ENCODE measurements at regions not wholly inside any gene's neighbourhood (a gene's known extent, or its start where the extent isn't known, plus 50 kb on each side); places are given as distances from the start of the nearest gene placed in this dataset.

DNA sequence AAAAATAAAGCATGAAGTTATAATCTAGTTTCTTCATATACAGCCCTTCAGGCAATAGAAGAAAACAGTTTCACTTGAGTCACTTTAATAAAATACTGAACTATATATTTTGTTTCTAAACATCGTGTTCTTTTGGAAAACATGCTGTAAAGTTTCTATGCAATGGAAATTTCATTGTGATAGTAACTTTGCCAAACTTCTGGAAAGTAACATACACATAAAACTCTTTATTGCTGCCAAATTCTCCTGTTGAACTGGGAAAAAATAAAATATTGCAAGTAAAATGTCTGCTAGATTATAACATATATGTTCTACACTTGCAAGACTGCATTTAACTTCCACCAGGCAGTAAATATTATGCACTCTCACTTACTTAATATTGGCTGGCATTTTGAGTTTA lies 635.4 kb downstream of the SPRY1 start:
- H3K4me3 Mint-ChIP-seq: no peak overlapping the region
- no peaks in the 10 kb centered on the region for H3K27me3 Mint-ChIP-seq
- ATAC-seq: no peak
- H3K36me3 Mint-ChIP-seq: no peaks in the 10 kb centered on the region
- H3K9me3 Mint-ChIP-seq: no peaks in the 10 kb centered on the region
- H3K4me1 Mint-ChIP-seq: no peaks in the 10 kb centered on the region
- H3K27ac Mint-ChIP-seq: no peak overlapping the region

DNA sequence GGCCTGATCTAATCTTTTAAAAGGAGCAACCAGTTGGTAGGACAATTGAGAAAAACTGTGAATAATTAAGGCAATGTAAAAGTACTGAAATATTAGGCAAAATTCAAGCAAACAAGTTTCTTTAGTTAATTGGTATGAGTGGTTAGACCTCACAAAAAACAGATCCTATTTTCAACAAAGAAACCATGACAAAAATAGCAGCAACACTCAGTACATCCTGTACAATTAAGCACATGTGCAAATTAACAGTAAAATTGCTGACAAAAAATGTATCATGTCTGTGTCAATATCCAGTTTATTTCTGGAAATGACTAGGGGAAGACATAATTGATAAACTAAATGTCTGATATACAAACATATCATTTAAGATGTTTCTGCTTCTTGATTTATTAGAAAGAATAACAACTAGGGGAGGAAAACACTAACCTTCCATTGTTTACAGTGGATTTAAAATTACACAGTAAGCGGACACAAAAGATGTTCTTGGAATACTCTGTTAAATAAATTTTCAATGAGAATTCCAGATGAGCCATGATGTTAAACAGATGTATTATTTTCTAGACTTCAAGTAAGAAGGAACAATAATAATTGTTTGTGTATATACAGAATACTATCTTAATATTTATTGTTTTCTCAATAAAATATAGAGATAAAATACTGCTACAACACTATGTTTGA lies 638.9 kb downstream of the SPRY1 start:
- Mint-ChIP-seq H3K4me3 (no peak overlapping the region), H3K36me3 (no peaks in the 10 kb centered on the region), H3K27ac (no peak overlapping the region), H3K9me3 (peaks cover 3% of the 10 kb centered on the region), H3K27me3 (no peaks in the 10 kb centered on the region), H3K4me1 (no peaks in the 10 kb centered on the region)
- no peak for ATAC-seq

GRCh38 chr4:124037236-124037635 lies 640.6 kb downstream of the SPRY1 start:
- H3K36me3 Mint-ChIP-seq: no peaks in the 10 kb centered on the region
- no peaks in the 10 kb centered on the region for H3K4me1 Mint-ChIP-seq
- peaks cover 3% of the 10 kb centered on the region for H3K9me3 Mint-ChIP-seq
- no peak overlapping the region for H3K4me3 Mint-ChIP-seq
- H3K27ac Mint-ChIP-seq: no peak overlapping the region
- no peaks in the 10 kb centered on the region for H3K27me3 Mint-ChIP-seq
- no peak for ATAC-seq

GRCh38 chr4:124044330-124044729 lies 647.7 kb downstream of the SPRY1 start:
- H3K27ac Mint-ChIP-seq: no peak overlapping the region
- H3K4me1 Mint-ChIP-seq: no peaks in the 10 kb centered on the region
- H3K9me3 Mint-ChIP-seq: peaks cover 6% of the 10 kb centered on the region
- no peak for ATAC-seq
- H3K27me3 Mint-ChIP-seq: no peaks in the 10 kb centered on the region
- no peaks in the 10 kb centered on the region for H3K36me3 Mint-ChIP-seq
- no peak overlapping the region for H3K4me3 Mint-ChIP-seq

DNA sequence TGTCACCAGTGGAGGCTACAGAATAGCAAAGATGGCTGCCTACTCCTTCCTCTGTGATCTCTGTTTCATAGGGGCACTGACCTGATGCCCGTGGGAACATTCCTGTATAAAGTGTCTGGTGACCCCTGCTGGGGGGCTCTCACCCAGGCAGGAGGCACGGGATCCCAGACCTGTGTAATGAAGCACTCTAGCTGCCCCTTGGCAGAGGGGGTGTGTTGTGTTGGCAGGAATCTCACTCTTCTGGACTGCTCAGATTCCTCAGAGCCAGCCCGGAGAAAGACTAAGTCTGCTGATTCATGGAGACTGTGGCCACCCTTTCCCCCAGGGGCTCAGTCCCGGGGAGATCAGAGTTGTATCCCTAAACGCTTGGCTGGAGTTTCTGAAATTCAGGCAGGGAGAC lies 648.3 kb downstream of the SPRY1 start:
- Mint-ChIP-seq H3K9me3 (peaks cover 3% of the 10 kb centered on the region), H3K36me3 (no peaks in the 10 kb centered on the region), H3K27ac (no peak overlapping the region), H3K27me3 (no peaks in the 10 kb centered on the region), H3K4me1 (no peaks in the 10 kb centered on the region), H3K4me3 (no peak overlapping the region)
- ATAC-seq: no peak

- ATAC-seq: no peak
- no peak overlapping the region for H3K27ac Mint-ChIP-seq
- H3K27me3 Mint-ChIP-seq: no peaks in the 10 kb centered on the region
- no peaks in the 10 kb centered on the region for H3K4me1 Mint-ChIP-seq
- H3K9me3 Mint-ChIP-seq: peaks cover 3% of the 10 kb centered on the region
- H3K36me3 Mint-ChIP-seq: no peaks in the 10 kb centered on the region
- no peak overlapping the region for H3K4me3 Mint-ChIP-seq
These were observed 649.6 kb downstream of the SPRY1 start for GRCh38 chr4:124046190-124046589.

- Mint-ChIP-seq H3K27me3 (no peaks in the 10 kb centered on the region), H3K4me3 (no peak overlapping the region), H3K9me3 (peaks cover 7% of the 10 kb centered on the region), H3K36me3 (no peaks in the 10 kb centered on the region), H3K27ac (no peak overlapping the region), H3K4me1 (no peaks in the 10 kb centered on the region)
- no peak for ATAC-seq
These were observed 657.4 kb downstream of the SPRY1 start for GRCh38 chr4:124053872-124054538.

GRCh38 chr4:124055336-124055735 lies 657.2 kb downstream of the ANKRD50 start:
- Mint-ChIP-seq H3K27ac (no peak overlapping the region), H3K4me3 (no peak overlapping the region), H3K27me3 (no peaks in the 10 kb centered on the region), H3K9me3 (peaks cover 7% of the 10 kb centered on the region), H3K4me1 (no peaks in the 10 kb centered on the region), H3K36me3 (no peaks in the 10 kb centered on the region)
- ATAC-seq: no peak

- ATAC-seq: no peak
- H3K4me3 Mint-ChIP-seq: no peak overlapping the region
- H3K36me3 Mint-ChIP-seq: no peaks in the 10 kb centered on the region
- H3K9me3 Mint-ChIP-seq: peaks cover 7% of the 10 kb centered on the region
- H3K27me3 Mint-ChIP-seq: no peaks in the 10 kb centered on the region
- no peak overlapping the region for H3K27ac Mint-ChIP-seq
- H3K4me1 Mint-ChIP-seq: no peaks in the 10 kb centered on the region
These were observed 656.6 kb downstream of the ANKRD50 start for GRCh38 chr4:124055896-124056295.

GRCh38 chr4:124060261-124060918 lies 652.1 kb downstream of the ANKRD50 start:
- no peak for ATAC-seq

DNA sequence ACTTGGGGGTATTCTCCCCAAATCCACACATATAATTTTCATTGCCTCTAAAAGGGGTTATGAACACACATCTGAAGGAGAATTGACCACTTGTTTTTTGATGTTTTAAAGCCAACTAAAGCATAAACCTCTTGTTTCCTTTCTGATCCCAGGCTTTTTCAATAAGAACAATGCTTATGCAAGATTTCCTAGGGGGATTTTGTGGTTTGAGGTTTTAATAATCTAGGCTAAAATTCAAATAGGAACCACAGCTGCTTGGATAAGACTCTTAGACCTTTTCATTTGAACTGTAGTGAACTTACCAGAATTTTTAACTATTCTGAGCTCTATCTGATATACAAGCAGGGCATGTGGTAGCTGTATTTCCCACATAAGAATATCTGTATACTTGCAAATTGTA lies 651.1 kb downstream of the ANKRD50 start:
- no peaks in the 10 kb centered on the region for H3K27me3 Mint-ChIP-seq
- no peak for ATAC-seq
- H3K4me1 Mint-ChIP-seq: no peaks in the 10 kb centered on the region
- no peaks in the 10 kb centered on the region for H3K36me3 Mint-ChIP-seq
- no peaks in the 10 kb centered on the region for H3K9me3 Mint-ChIP-seq
- no peak overlapping the region for H3K4me3 Mint-ChIP-seq
- H3K27ac Mint-ChIP-seq: no peak overlapping the region

More at GRCh38 chr4:124060261-124060918, 652.1 kb downstream of the ANKRD50 start:
- no peaks in the 10 kb centered on the region for H3K27me3 Mint-ChIP-seq
- H3K36me3 Mint-ChIP-seq: no peaks in the 10 kb centered on the region
- no peak overlapping the region for H3K4me3 Mint-ChIP-seq
- no peak overlapping the region for H3K27ac Mint-ChIP-seq
- no peaks in the 10 kb centered on the region for H3K9me3 Mint-ChIP-seq
- no peaks in the 10 kb centered on the region for H3K4me1 Mint-ChIP-seq

DNA sequence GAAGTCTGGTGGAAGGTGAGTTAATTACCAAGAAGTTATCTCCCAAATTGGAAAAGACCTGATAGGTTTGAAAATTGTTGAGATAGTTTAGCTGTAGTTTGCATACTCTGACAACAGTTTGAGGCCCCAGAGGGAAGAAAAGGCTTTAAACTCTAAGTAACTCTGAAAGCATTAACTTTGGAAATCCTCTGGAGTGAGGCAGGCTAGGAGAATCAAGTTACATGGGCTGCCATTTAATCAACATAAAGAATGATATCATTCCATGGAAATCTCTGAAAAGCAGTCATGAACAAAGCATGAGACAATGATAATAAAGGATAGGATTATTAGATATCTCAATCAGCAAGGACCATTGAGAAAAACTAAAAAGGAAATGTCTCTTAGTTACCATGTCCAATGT lies 647.1 kb downstream of the ANKRD50 start:
- Mint-ChIP-seq H3K9me3 (peaks cover 9% of the 10 kb centered on the region), H3K4me3 (no peak overlapping the region), H3K27me3 (no peaks in the 10 kb centered on the region), H3K4me1 (no peaks in the 10 kb centered on the region), H3K36me3 (no peaks in the 10 kb centered on the region), H3K27ac (no peak overlapping the region)
- no peak for ATAC-seq

- Mint-ChIP-seq H3K4me1 (no peaks in the 10 kb centered on the region), H3K4me3 (no peak overlapping the region), H3K9me3 (peaks cover 14% of the 10 kb centered on the region), H3K27me3 (no peaks in the 10 kb centered on the region), H3K27ac (no peak overlapping the region), H3K36me3 (peaks cover 4% of the 10 kb centered on the region)
- ATAC-seq: no peak
These were observed 646.6 kb downstream of the ANKRD50 start for GRCh38 chr4:124065936-124066335.

- Mint-ChIP-seq H3K27ac (no peak overlapping the region), H3K27me3 (no peaks in the 10 kb centered on the region), H3K9me3 (peaks cover 19% of the 10 kb centered on the region), H3K4me3 (no peak overlapping the region), H3K4me1 (no peaks in the 10 kb centered on the region), H3K36me3 (peaks cover 6% of the 10 kb centered on the region)
- no peak for ATAC-seq
These were observed 645.9 kb downstream of the ANKRD50 start for GRCh38 chr4:124066595-124066994.

- Mint-ChIP-seq H3K27me3 (no peaks in the 10 kb centered on the region), H3K4me3 (no peak overlapping the region), H3K27ac (no peak overlapping the region), H3K9me3 (peaks cover 19% of the 10 kb centered on the region), H3K36me3 (peaks cover 6% of the 10 kb centered on the region), H3K4me1 (no peaks in the 10 kb centered on the region)
- no peak for ATAC-seq
These were observed 645.5 kb downstream of the ANKRD50 start for GRCh38 chr4:124067046-124067445.

All from stimulated activated memory B cell treated with anti-CD40 and anti-IgM and Interleukin-4, amounts not matched to agents 10 μg/mL and 1 μg/mL and 100 μg/mL, for 72 hours (primary cell).